ENCODE measurements at regions not wholly inside any gene's neighbourhood (a gene's known extent, or its start where the extent isn't known, plus 50 kb on each side); places are given as distances from the start of the nearest gene placed in this dataset.
A peak's percentile ranks its signal among the peaks of the same experiment; 100 is the strongest.

- no peak for DNase-seq (ENCODE audit: low spot score)
- Histone ChIP-seq H3K9ac (ENCODE audit: low read depth in 1 of 2, low read length in 2 of 2) (no peak overlapping the region), H3K27me3 (ENCODE audit: control insufficient read depth in 4 of 4, insufficient read depth in 4 of 4, low read length in 3 of 4) (no peaks in the 10 kb centered on the region), H3K27ac (ENCODE audit: low read depth in 1 of 2, low read length in 2 of 2) (no peak overlapping the region), H3K36me3 (ENCODE audit: control insufficient read depth in 4 of 4, insufficient read depth in 3 of 4, low read depth in 1 of 4, low read length in 3 of 4) (no peaks in the 10 kb centered on the region), H3K4me1 (ENCODE audit: control insufficient read depth in 4 of 4, insufficient read depth in 4 of 4, low read length in 3 of 4) (peaks cover 0 to 5% (median 2%) of the 10 kb centered on the region in 4 donors), H3K4me3 (ENCODE audit: low read depth in 1 of 3, low read length in 3 of 3) (no peak overlapping the region), H3K9me3 (ENCODE audit: control insufficient read depth in 4 of 4, low read length in 3 of 4) (peaks cover 0 to 4% (median 0%) of the 10 kb centered on the region in 4 donors)
- TF ChIP-seq MAX (IDR thresholded peaks at IDR 0.05) (no peak), SP1 (IDR thresholded peaks at IDR 0.05) (no peak), GABPA (IDR thresholded peaks at IDR 0.05 in 1 of 2, conservative IDR thresholded peaks at IDR 0.05 in 1 of 2) (no peak), NR2F2 (IDR thresholded peaks at IDR 0.05) (no peak), HNF4G (IDR thresholded peaks at IDR 0.05) (no peak), RAD21 (IDR thresholded peaks at IDR 0.05) (no peak), HNF4A (conservative IDR thresholded peaks at IDR 0.05) (no peak), FOXA1 (IDR thresholded peaks at IDR 0.05) (no peak), TAF1 (conservative IDR thresholded peaks at IDR 0.05) (no peak)
- TF ChIP-seq, protein P1, sequence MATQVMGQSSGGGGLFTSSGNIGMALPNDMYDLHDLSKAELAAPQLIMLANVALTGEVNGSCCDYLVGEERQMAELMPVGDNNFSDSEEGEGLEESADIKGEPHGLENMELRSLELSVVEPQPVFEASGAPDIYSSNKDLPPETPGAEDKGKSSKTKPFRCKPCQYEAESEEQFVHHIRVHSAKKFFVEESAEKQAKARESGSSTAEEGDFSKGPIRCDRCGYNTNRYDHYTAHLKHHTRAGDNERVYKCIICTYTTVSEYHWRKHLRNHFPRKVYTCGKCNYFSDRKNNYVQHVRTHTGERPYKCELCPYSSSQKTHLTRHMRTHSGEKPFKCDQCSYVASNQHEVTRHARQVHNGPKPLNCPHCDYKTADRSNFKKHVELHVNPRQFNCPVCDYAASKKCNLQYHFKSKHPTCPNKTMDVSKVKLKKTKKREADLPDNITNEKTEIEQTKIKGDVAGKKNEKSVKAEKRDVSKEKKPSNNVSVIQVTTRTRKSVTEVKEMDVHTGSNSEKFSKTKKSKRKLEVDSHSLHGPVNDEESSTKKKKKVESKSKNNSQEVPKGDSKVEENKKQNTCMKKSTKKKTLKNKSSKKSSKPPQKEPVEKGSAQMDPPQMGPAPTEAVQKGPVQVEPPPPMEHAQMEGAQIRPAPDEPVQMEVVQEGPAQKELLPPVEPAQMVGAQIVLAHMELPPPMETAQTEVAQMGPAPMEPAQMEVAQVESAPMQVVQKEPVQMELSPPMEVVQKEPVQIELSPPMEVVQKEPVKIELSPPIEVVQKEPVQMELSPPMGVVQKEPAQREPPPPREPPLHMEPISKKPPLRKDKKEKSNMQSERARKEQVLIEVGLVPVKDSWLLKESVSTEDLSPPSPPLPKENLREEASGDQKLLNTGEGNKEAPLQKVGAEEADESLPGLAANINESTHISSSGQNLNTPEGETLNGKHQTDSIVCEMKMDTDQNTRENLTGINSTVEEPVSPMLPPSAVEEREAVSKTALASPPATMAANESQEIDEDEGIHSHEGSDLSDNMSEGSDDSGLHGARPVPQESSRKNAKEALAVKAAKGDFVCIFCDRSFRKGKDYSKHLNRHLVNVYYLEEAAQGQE (IDR thresholded peaks at IDR 0.05): no peak
- TF ChIP-seq, protein P2, sequence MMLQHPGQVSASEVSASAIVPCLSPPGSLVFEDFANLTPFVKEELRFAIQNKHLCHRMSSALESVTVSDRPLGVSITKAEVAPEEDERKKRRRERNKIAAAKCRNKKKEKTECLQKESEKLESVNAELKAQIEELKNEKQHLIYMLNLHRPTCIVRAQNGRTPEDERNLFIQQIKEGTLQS (IDR thresholded peaks at IDR 0.05): no peak
- TF ChIP-seq, protein P3, sequence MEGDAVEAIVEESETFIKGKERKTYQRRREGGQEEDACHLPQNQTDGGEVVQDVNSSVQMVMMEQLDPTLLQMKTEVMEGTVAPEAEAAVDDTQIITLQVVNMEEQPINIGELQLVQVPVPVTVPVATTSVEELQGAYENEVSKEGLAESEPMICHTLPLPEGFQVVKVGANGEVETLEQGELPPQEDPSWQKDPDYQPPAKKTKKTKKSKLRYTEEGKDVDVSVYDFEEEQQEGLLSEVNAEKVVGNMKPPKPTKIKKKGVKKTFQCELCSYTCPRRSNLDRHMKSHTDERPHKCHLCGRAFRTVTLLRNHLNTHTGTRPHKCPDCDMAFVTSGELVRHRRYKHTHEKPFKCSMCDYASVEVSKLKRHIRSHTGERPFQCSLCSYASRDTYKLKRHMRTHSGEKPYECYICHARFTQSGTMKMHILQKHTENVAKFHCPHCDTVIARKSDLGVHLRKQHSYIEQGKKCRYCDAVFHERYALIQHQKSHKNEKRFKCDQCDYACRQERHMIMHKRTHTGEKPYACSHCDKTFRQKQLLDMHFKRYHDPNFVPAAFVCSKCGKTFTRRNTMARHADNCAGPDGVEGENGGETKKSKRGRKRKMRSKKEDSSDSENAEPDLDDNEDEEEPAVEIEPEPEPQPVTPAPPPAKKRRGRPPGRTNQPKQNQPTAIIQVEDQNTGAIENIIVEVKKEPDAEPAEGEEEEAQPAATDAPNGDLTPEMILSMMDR (IDR thresholded peaks at IDR 0.05; ENCODE audit: low read depth, low read length, missing input control): no peak
- WGBS: 52% methylated on average over 3 of the region's 3 CpGs
Measured at GRCh38 chr13:55792544-55793193, 1348.0 kb upstream of the PRR20A start.

DNA sequence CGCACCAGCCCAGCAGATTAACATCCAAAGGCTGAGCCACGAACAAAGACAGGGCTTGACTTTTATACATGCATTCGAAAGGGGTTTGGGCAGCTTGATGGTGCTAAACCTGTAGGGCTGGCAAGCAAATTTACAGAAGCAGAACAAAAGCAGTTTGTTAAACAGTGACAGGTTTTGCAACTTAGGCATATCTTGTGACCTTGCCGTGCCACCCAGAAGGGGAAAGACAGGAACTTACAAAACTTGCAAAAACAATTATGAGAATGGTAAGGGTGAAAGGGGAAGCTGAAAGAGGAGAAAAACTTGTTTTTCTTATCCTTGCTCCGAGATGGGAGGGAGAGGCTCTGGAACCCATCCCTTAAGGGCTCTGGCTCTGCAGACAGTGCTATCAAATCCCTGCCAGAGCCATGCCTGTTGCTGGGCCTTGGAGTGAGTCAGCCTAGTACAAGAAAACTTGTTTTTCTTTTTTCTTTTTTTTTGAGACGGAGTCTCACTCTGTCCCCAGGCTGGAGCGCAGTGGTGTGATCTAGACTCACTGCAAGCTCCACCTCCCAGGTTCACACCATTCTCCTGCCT, 1325.2 kb upstream of the PRR20A start:
- no peak overlapping the region for H3K4me3 ChIP-seq (ENCODE audit: low read depth in 1 of 3, low read length in 3 of 3)
- no peaks in the 10 kb centered on the region for H3K36me3 ChIP-seq (ENCODE audit: control insufficient read depth in 4 of 4, insufficient read depth in 3 of 4, low read depth in 1 of 4, low read length in 3 of 4)
- H3K27ac ChIP-seq (ENCODE audit: low read depth in 1 of 2, low read length in 2 of 2): no peak overlapping the region
- H3K27me3 ChIP-seq (ENCODE audit: control insufficient read depth in 4 of 4, insufficient read depth in 4 of 4, low read length in 3 of 4): no peaks in the 10 kb centered on the region
- DNase-seq (ENCODE audit: low spot score): no peak
- H3K9me3 ChIP-seq (ENCODE audit: control insufficient read depth in 4 of 4, low read length in 3 of 4): no peaks in the 10 kb centered on the region
- peaks cover 3 to 21% (median 14%) of the 10 kb centered on the region in 4 donors for H3K4me1 ChIP-seq (ENCODE audit: control insufficient read depth in 4 of 4, insufficient read depth in 4 of 4, low read length in 3 of 4)
- TF ChIP-seq RXRA (IDR thresholded peaks at IDR 0.05) (peak; percentile 40 to 58), RAD21 (IDR thresholded peaks at IDR 0.05) (peak in 1 of 2 donors; percentile 28), HNF4A (conservative IDR thresholded peaks at IDR 0.05) (peak in 1 of 2 donors; percentile 37), SP1 (IDR thresholded peaks at IDR 0.05) (peak; percentile 40)
- TF ChIP-seq, protein P3 (IDR thresholded peaks at IDR 0.05; ENCODE audit: low read depth, low read length, missing input control): no peak
- TF ChIP-seq, protein P1 (IDR thresholded peaks at IDR 0.05): peak; percentile 25
- 54% methylated on average over 7 of the region's 7 CpGs for WGBS
- no peak overlapping the region for H3K9ac ChIP-seq (ENCODE audit: low read depth in 1 of 2, low read length in 2 of 2)
